ENCODE measurements at regions not wholly inside any gene's neighbourhood (a gene's known extent, or its start where the extent isn't known, plus 50 kb on each side); places are given as distances from the start of the nearest gene placed in this dataset.
"Not testable (repeated sequence)": the region's sequence is repeated elsewhere in the genome, so short reads cannot be mapped to it uniquely, and the experiment has no call there.

- H3K56ac ChIP-seq (ENCODE audit: insufficient read length, low read depth, low read length); H3K4me1 ChIP-seq (ENCODE audit: insufficient read depth, low read length); H2AK5ac ChIP-seq (ENCODE audit: insufficient read length, low read length); H3K27ac Mint-ChIP-seq; H4K5ac ChIP-seq (ENCODE audit: insufficient read length, low read depth, low read length); H4K20me1 ChIP-seq (ENCODE audit: control insufficient read depth, insufficient read depth, insufficient read length); H3K4ac ChIP-seq (ENCODE audit: low read depth, low read length); H3K27ac ChIP-seq (ENCODE audit: insufficient read length, low read depth, low read length); H2AFZ ChIP-seq (ENCODE audit: low read length); H3K23me2 ChIP-seq (ENCODE audit: insufficient read length, low read depth, low read length, poor library complexity, severe bottlenecking); DNase-seq; H3K4me2 ChIP-seq (ENCODE audit: insufficient read depth, insufficient read length, low read length); H3K18ac ChIP-seq (ENCODE audit: insufficient read length, low read depth, low read length); H3K9ac ChIP-seq (ENCODE audit: extremely low read depth, insufficient read length, low read length); H3K9me3 ChIP-seq (ENCODE audit: control insufficient read depth, low read depth, low read length); H3K79me1 ChIP-seq (ENCODE audit: insufficient read depth, low read depth, low read length, poor library complexity, severe bottlenecking); H2BK120ac ChIP-seq (ENCODE audit: low read depth, low read length, poor library complexity, severe bottlenecking); H4K91ac ChIP-seq (ENCODE audit: insufficient read length, low read depth, low read length); H2BK20ac ChIP-seq (ENCODE audit: low read depth, low read length, poor library complexity, severe bottlenecking); H2BK15ac ChIP-seq (ENCODE audit: low read depth, low read length); H4K8ac ChIP-seq (replicated peaks; ENCODE audit: insufficient read length, low read depth, low read length); H3K14ac ChIP-seq (ENCODE audit: insufficient read depth, low read length); H2BK5ac ChIP-seq (ENCODE audit: insufficient read length, low read length); H3K4me3 Mint-ChIP-seq; H3K4me1 Mint-ChIP-seq; H3T11ph ChIP-seq (ENCODE audit: low read length); H3K79me2 ChIP-seq (ENCODE audit: insufficient read depth, low read length); H3K27me3 ChIP-seq (ENCODE audit: insufficient read depth, low read length); H3K23ac ChIP-seq (ENCODE audit: insufficient read length, low read depth, low read length); H2BK12ac ChIP-seq (ENCODE audit: insufficient read length, low read depth, low read length); H3K27me3 Mint-ChIP-seq (ENCODE audit: low read depth): not testable (repeated sequence)
- Mint-ChIP-seq H3K36me3 (ENCODE audit: insufficient read depth in 1 of 3, low read depth in 3 of 3) (peaks cover 5 to 12% (median 6%) of the 10 kb centered on the region in 3 experiments; a peak in 5 of 7 replicates), H3K9me3 (peaks cover 9 to 12% of the 10 kb centered on the region in 2 experiments; a peak in 4 of 5 replicates)
- WGBS (ENCODE audit: extremely low coverage, insufficient read length, low lambda C conversion rate), result no CpG with 5 or more reads among the region's 2 CpGs
Observed at GRCh38 chr4:117927823-117928222, 106.5 kb upstream of the NDST3 start.

All from H9 (cell line).